Activated CD4-positive, alpha-beta T cell treated with anti-CD3 and anti-CD28 coated beads, Interleukin-2, Interleukin-4, amounts not matched to agents 100 ng/mL and 50 ng/mL, durations not matched to agents 16 hours and 8 hours (primary cell): ENCODE measurements at regions not wholly inside any gene's neighbourhood (a gene's known extent, or its start where the extent isn't known, plus 50 kb on each side); places are given as distances from the start of the nearest gene placed in this dataset.

Experiments used
- DNase-seq: peaks from one replicate; pipeline ENCODE4 v3.0.0-alpha.2; 2020; ENCODE audit warnings: low spot score

- DNase-seq: no peak
Observed at GRCh38 chr3:182216311-182216970, 504.7 kb downstream of the SOX2 start.

- DNase-seq: no peak
Observed at GRCh38 chr3:182220013-182220412, 508.3 kb downstream of the SOX2 start.

GRCh38 chr3:182220471-182220870, 508.7 kb downstream of the SOX2 start:
- DNase-seq: no peak

- DNase-seq: no peak
Observed at GRCh38 chr3:182226995-182227394, 515.3 kb downstream of the SOX2 start.

- DNase-seq: no peak
Observed at GRCh38 chr3:182233405-182233804, 521.7 kb downstream of the SOX2 start.

GRCh38 chr3:182233957-182234356, 522.2 kb downstream of the SOX2 start:
- no peak for DNase-seq

GRCh38 chr3:182234881-182235280, 523.2 kb downstream of the SOX2 start:
- DNase-seq: no peak

GRCh38 chr3:182235504-182235903, 523.8 kb downstream of the SOX2 start:
- no peak for DNase-seq

- DNase-seq: no peak
Observed at GRCh38 chr3:182238126-182238525, 526.4 kb downstream of the SOX2 start.

GRCh38 chr3:182239316-182239715, 527.6 kb downstream of the SOX2 start:
- no peak for DNase-seq

- DNase-seq: no peak
Observed at GRCh38 chr3:182240474-182240873, 528.7 kb downstream of the SOX2 start.

- no peak for DNase-seq
Observed at GRCh38 chr3:182241196-182241765, 529.6 kb downstream of the SOX2 start.

GRCh38 chr3:182241766-182242488, 530.2 kb downstream of the SOX2 start:
- DNase-seq: no peak

GRCh38 chr3:182242489-182242942, 530.8 kb downstream of the SOX2 start:
- DNase-seq: no peak

GRCh38 chr3:182243625-182244024, 531.9 kb downstream of the SOX2 start:
- DNase-seq: no peak

GRCh38 chr3:182244222-182244971, 532.7 kb downstream of the SOX2 start:
- no peak for DNase-seq

GRCh38 chr3:182245059-182245458, 533.3 kb downstream of the SOX2 start:
- DNase-seq: no peak

- no peak for DNase-seq
Observed at GRCh38 chr3:182246870-182247269, 535.1 kb downstream of the SOX2 start.

GRCh38 chr3:182248349-182248880, 536.7 kb downstream of the SOX2 start:
- no peak for DNase-seq

- no peak for DNase-seq
Observed at GRCh38 chr3:182252802-182253201, 540.5 kb upstream of the ATP11B start.

GRCh38 chr3:182255158-182255557, 538.1 kb upstream of the ATP11B start:
- DNase-seq: no peak

- no peak for DNase-seq
Observed at GRCh38 chr3:182257361-182257760, 535.9 kb upstream of the ATP11B start.
